OCI-LY3 (cell line): ENCODE measurements at regions not wholly inside any gene's neighbourhood (a gene's known extent, or its start where the extent isn't known, plus 50 kb on each side); places are given as distances from the start of the nearest gene placed in this dataset.

Source experiments
- H2AFZ ChIP-seq: fragments of 200-600, 300-600 bp; shearing (Covaris generic); 2 replicates; pipeline ENCODE4 v1.6.0; 2014; ENCODE audit warnings: antibody characterized with exemption, low read depth, low read length
- H3K27ac ChIP-seq: fragments of 200-600, 300-600 bp; sonication (generic); 2 replicates; pipeline ENCODE4 v1.5.1; 2014; ENCODE audit warnings: mild to moderate bottlenecking, low read length, moderate library complexity, mixed read lengths
- H3K27me3 ChIP-seq: fragments of 200-600, 300-600 bp; sonication (generic); 2 replicates; pipeline ENCODE4 v1.6.1; 2014; ENCODE audit warnings: low read depth, low read length, mixed read lengths
- H3K36me3 ChIP-seq: fragments of 200-600, 300-600 bp; sonication (generic); replicated peaks from 2 replicates; pipeline ENCODE3; 2014; ENCODE audit warnings: low read depth, low read length, mixed read lengths
- H3K4me1 ChIP-seq: fragments of 300-600, 200-600 bp; sonication (generic); 2 replicates; pipeline ENCODE4 v1.6.1; 2014; ENCODE audit warnings: low read length, mixed read lengths
- H3K4me2 ChIP-seq: fragments of 200-600, 300-600 bp; sonication (generic); 2 replicates; pipeline ENCODE4 v1.6.1; 2014; ENCODE audit warnings: low read length, mixed read lengths
- H3K4me3 ChIP-seq: fragments of 300-600, 200-600 bp; sonication (generic); 2 replicates; pipeline ENCODE4 v1.5.1; 2014; ENCODE audit warnings: antibody characterized with exemption, mild to moderate bottlenecking, low read length, moderate library complexity
- H3K79me2 ChIP-seq: fragments of 300-600, 200-600 bp; shearing (Covaris generic); 2 replicates; pipeline ENCODE4 v1.6.1; 2014; ENCODE audit warnings: mild to moderate bottlenecking, low read length, mixed read lengths
- H3K9ac ChIP-seq: fragments of 300-600, 200-600 bp; shearing (Covaris generic); 2 replicates; pipeline ENCODE4 v1.6.0; 2014; ENCODE audit warnings: mild to moderate bottlenecking, low read length, moderate library complexity
- H3K9me3 ChIP-seq: fragments of 200-600, 300-600 bp; shearing (Covaris generic); 2 replicates; pipeline ENCODE4 v1.6.1; 2014; ENCODE audit warnings: low read length, mixed read lengths; ENCODE audit not compliant: insufficient read depth
- H4K20me1 ChIP-seq: fragments of 200-600, 300-600 bp; sonication (generic); 2 replicates; pipeline ENCODE4 v1.6.1; 2016; ENCODE audit warnings: low read length, mixed read lengths; ENCODE audit not compliant: insufficient read depth
- EZH2phosphoT487 ChIP-seq: fragments of 200-600 bp; shearing (Covaris generic); IDR thresholded peaks from 2 replicates; pipeline ENCODE4 v1.6.1; 2018; ENCODE audit warnings: antibody characterized with exemption, mixed run types, low read depth
- TF ChIP-seq, protein P1 (sequence below): fragments of 200-600, 300-600 bp; sonication (generic); IDR thresholded peaks from 2 replicates; pipeline ENCODE4 v1.5.1; 2014; ENCODE audit warnings: antibody characterized with exemption, low read length, low read depth

DNA sequence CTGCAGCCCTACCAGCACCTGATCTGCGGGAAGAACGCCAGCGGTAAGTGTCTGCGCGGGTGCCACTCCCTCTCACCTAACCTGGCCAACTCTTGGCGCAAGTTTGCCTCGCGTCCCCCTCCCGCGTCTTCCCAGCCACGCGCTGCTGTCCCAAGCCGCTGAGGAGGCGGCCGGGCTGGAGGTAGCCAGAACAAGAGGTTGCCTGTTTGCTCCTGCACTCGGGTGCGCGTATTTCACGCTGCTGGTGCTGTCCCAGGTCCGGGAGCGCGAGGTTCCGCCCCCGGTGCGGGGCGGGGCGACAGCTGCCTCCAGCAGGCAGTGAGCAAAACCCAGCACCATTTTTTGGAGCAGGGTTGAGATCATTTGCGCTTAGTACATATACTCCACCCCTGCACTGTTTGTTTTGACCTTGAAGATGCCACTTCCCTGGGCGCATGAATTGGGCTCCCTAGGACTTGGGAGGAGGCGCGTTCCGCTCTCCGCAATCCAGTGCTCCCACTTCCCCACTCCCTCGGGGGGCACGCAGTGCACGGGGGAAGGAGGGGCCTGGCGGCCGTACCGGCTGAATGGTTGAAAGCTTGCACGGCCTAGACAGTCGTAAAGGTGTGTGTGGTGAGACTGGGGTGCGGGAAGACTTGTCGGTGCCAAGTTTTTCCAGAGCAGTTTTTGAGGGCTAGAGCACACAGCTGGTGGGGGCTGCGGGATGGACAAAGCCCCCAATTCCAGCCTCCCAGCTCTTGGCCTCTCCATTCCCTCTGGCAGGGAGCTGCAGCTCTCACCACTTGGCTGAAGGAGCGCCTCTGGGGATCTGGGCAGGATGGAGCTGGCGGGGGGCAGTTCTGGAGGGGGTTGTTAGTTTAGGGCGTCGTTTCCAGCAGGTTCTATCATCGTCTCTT, 226.9 kb upstream of the CRY1 start:
- Histone ChIP-seq H3K27me3 (peaks cover 6% of the 10 kb centered on the region; the same call in 1 of the 2 replicates), H3K4me2 (no peak overlapping the region), H4K20me1 (no peaks in the 10 kb centered on the region), H3K9ac (no peak overlapping the region), H2AFZ (no peak overlapping the region), H3K4me1 (no peaks in the 10 kb centered on the region), H3K79me2 (no peaks in the 10 kb centered on the region), H3K4me3 (no peak overlapping the region), H3K27ac (no peak overlapping the region), H3K9me3 (no peaks in the 10 kb centered on the region), H3K36me3 (no peaks in the 10 kb centered on the region)
- TF ChIP-seq, protein P1, sequence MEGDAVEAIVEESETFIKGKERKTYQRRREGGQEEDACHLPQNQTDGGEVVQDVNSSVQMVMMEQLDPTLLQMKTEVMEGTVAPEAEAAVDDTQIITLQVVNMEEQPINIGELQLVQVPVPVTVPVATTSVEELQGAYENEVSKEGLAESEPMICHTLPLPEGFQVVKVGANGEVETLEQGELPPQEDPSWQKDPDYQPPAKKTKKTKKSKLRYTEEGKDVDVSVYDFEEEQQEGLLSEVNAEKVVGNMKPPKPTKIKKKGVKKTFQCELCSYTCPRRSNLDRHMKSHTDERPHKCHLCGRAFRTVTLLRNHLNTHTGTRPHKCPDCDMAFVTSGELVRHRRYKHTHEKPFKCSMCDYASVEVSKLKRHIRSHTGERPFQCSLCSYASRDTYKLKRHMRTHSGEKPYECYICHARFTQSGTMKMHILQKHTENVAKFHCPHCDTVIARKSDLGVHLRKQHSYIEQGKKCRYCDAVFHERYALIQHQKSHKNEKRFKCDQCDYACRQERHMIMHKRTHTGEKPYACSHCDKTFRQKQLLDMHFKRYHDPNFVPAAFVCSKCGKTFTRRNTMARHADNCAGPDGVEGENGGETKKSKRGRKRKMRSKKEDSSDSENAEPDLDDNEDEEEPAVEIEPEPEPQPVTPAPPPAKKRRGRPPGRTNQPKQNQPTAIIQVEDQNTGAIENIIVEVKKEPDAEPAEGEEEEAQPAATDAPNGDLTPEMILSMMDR, result no peak
- no peak for TF ChIP-seq EZH2phosphoT487

DNA sequence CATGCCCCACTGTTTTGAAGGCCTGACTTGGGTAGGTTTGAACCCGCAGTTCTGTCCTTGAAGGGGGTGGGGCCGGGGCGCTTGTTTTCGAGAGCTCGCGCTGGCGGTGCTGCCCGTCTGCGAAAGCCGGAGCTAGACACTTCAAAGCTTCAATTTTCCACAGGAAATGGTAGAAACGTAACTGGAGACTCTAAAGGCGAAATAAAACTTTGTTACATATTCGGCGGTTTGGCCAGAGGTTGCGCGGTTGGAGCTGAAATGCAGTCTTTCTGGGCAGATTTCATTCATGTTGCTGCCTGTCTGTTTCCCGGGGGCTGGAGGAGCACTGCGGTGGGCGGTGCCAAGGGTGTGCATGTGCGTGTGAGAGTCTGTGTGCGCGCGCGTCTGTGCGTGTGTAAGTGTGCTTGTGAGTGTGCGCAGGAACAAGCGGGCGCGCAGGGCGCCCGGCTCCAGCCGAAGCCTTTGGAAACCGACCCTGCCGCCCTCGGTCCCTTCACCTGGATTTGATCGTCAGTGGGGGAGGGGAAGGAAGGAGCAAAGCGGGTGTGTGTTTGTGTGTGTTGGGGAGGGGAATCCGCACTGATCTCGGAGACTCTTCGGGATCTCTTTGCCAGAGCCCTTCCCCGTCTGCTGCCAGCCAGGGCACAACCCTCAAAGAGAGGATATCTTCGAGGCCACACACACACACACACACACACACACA, 227.7 kb upstream of the CRY1 start:
- Histone ChIP-seq H2AFZ (no peak overlapping the region), H3K36me3 (no peaks in the 10 kb centered on the region), H3K27me3 (peaks cover 6% of the 10 kb centered on the region; the same call in 1 of the 2 replicates), H4K20me1 (no peaks in the 10 kb centered on the region), H3K9ac (no peak overlapping the region), H3K79me2 (no peaks in the 10 kb centered on the region), H3K9me3 (no peaks in the 10 kb centered on the region), H3K4me2 (no peak overlapping the region), H3K4me1 (no peaks in the 10 kb centered on the region), H3K27ac (no peak overlapping the region), H3K4me3 (no peak overlapping the region)
- TF ChIP-seq, protein P1, result no peak
- TF ChIP-seq EZH2phosphoT487, result no peak

DNA sequence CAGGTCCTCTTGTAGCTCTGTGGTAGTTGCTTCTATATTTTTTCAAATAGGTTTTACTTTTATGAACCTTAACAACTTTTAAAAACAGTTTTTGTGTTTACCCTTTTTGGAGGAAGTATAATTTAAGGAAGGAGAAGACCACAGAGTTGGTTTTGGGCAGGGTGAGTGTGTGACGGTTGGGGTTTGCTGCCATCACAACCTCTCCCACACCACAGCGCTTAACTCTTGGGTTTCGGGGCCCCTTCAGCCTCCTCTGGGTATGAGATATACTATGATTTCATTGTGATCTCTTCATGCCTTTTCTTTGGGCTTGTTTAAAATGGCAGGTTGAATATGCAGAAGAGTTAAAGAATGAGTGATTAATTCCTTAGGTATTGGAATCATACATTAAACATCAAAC, 228.7 kb upstream of the CRY1 start:
- Histone ChIP-seq H4K20me1 (no peaks in the 10 kb centered on the region), H3K36me3 (no peaks in the 10 kb centered on the region), H3K4me3 (no peak overlapping the region), H3K9ac (no peak overlapping the region), H3K79me2 (no peaks in the 10 kb centered on the region), H2AFZ (no peak overlapping the region), H3K27ac (no peak overlapping the region), H3K27me3 (peaks cover 6% of the 10 kb centered on the region; the same call in 1 of the 2 replicates), H3K9me3 (no peaks in the 10 kb centered on the region), H3K4me2 (no peak overlapping the region), H3K4me1 (no peaks in the 10 kb centered on the region)
- TF ChIP-seq, protein P1, result no peak
- no peak for TF ChIP-seq EZH2phosphoT487

DNA sequence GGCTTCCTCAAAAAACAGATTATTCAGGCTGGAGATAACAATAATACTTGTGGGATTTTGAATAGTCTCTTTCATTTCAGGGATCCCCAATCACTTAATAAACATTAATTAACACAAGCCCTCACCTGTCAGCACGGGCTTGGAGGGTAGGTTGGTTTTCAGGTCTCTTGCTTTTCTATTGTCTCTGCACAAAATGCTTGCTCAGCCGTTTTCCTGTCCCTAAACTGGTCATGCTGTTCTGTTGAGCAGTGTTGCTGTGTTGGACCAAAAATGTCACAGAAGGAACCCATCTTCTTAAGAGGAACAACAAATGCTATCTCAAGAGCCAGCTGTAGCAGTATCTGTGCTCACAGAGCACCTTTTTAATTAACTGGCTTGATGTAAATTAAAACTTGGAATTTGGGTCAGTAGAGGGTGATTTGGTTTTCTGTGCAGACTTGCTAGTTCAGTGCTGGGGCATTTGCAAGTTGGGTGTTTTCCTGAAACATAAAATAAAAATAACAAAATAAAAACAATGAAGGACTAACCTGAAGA, 231.8 kb upstream of the CRY1 start:
- Histone ChIP-seq H3K27me3 (peaks cover 6% of the 10 kb centered on the region; the same call in 1 of the 2 replicates), H2AFZ (no peak overlapping the region), H3K27ac (no peak overlapping the region), H3K79me2 (no peaks in the 10 kb centered on the region), H3K9me3 (no peaks in the 10 kb centered on the region), H3K4me1 (no peaks in the 10 kb centered on the region), H3K4me2 (no peak overlapping the region), H3K36me3 (no peaks in the 10 kb centered on the region), H3K4me3 (no peak overlapping the region), H3K9ac (no peak overlapping the region), H4K20me1 (no peaks in the 10 kb centered on the region)
- TF ChIP-seq, protein P1, result no peak
- TF ChIP-seq EZH2phosphoT487, result no peak
